Left lung (tissue), 4 donors: ENCODE measurements at regions not wholly inside any gene's neighbourhood (a gene's known extent, or its start where the extent isn't known, plus 50 kb on each side); places are given as distances from the start of the nearest gene placed in this dataset.
"Not testable (repeated sequence)": the region's sequence is repeated elsewhere in the genome, so short reads cannot be mapped to it uniquely, and the experiment has no call there.

Experiments
- ATAC-seq: fragments of 200-7000 bp; cut with Tn5 transposase; one replicate; pipeline ENCODE4 v1.9.1; 2020; ENCODE audit warnings: moderate library complexity
- DNase-seq, 4 donors: peaks; one replicate each; pipeline ENCODE4 v3.0.0-alpha.2; 2013 to 2020
- H3K27ac ChIP-seq, 2 donors: fragments of 200-600 bp; sonication (generic) in 1 of 2; one replicate each; pipeline versions ENCODE4 v1.5.0 to v1.8.0; 2020 to 2021
- H3K27me3 ChIP-seq, 2 donors: fragments of 200-600 bp; sonication (generic) in 1 of 2; one replicate each; pipeline versions ENCODE4 v1.5.0 to v1.8.0; 2020 to 2021
- H3K36me3 ChIP-seq, 2 donors: fragments of 200-600 bp; sonication (generic) in 1 of 2; one replicate each; pipeline versions ENCODE4 v1.5.0 to v1.8.0; 2020 to 2021
- H3K4me1 ChIP-seq, 2 donors: fragments of 200-600 bp; one replicate each; pipeline ENCODE4 v1.8.0; 2021
- H3K4me3 ChIP-seq, 2 donors: fragments of 200-600 bp; sonication (generic) in 1 of 2; one replicate each; pipeline versions ENCODE4 v1.5.0 to v1.8.0; 2020 to 2021; ENCODE audit warnings: mild to moderate bottlenecking in 1 of 2
- H3K9me3 ChIP-seq, 2 donors: fragments of 200-600 bp; sonication (generic) in 1 of 2; one replicate each; pipeline versions ENCODE4 v1.5.0 to v1.8.0; 2020 to 2021
- intact Hi-C, 2 donors: fragments of 100-400 bp; cut with DNase I; formaldehyde crosslinking; loops; one replicate each; pipeline versions ENCODE4 v1.11.2 to v1.14.2; 2022
- TF ChIP-seq, protein P1 (sequence below), 2 donors: fragments of 200-600 bp; sonication (generic) in 1 of 2; IDR thresholded peaks; one replicate each; pipeline versions ENCODE4 v1.5.0 to v1.8.0; 2021; ENCODE audit warnings: antibody characterized with exemption in 2 of 2
- donor health status: DM: no; HTN: yes; CAD: no.
- donor health status: DM: no; HTN: no; CAD: no.

DNA sequence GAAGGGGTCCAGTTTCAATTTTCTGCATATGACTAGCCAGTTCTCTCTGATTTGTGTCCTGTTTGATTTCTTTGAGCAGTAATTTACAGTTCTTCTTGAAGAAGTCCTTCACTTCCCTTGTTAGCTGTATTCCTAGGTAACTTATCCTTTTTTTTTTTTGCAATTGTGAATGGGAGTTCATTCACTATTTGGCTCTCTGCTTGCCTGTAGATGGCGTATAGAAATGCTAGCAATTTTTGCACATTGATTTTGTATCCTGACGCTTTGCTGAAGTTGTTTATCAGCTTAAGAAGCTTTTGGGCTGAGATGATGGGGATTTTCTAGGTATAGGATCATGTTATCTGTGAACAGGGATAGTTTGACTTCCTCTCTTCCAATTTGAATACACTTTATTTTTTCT, 77.6 kb upstream of the NID2 start:
- no peak for DNase-seq
- no peaks in the 10 kb centered on the region for H3K36me3 ChIP-seq
- ATAC-seq, result no peak
- intact Hi-C loops, result no loop called here
- H3K27ac ChIP-seq, result no peak overlapping the region
- no peak overlapping the region for H3K4me3 ChIP-seq
- H3K27me3 ChIP-seq, result no peaks in the 10 kb centered on the region
- TF ChIP-seq, protein P1, sequence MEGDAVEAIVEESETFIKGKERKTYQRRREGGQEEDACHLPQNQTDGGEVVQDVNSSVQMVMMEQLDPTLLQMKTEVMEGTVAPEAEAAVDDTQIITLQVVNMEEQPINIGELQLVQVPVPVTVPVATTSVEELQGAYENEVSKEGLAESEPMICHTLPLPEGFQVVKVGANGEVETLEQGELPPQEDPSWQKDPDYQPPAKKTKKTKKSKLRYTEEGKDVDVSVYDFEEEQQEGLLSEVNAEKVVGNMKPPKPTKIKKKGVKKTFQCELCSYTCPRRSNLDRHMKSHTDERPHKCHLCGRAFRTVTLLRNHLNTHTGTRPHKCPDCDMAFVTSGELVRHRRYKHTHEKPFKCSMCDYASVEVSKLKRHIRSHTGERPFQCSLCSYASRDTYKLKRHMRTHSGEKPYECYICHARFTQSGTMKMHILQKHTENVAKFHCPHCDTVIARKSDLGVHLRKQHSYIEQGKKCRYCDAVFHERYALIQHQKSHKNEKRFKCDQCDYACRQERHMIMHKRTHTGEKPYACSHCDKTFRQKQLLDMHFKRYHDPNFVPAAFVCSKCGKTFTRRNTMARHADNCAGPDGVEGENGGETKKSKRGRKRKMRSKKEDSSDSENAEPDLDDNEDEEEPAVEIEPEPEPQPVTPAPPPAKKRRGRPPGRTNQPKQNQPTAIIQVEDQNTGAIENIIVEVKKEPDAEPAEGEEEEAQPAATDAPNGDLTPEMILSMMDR (IDR thresholded peaks at IDR 0.05), result no peak
- no peaks in the 10 kb centered on the region for H3K9me3 ChIP-seq
- no peaks in the 10 kb centered on the region for H3K4me1 ChIP-seq

DNA sequence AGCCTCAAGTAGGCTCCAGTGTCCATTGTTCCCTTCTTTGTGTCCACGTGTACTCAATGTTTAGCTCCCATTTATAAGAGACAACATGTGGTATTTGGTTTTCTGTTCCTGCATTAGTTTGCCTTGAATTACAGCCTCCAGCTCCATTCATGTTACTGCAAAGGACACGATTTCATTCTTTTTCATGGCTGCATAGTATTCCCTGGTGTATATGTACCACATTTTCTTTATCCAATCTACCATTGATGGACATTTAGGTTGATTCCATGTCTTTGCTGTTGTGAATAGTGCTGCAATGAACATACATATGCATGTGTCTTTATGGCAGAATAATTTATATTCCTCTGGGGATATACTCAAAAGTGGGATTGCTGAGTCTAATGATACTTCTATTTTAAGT, 75.2 kb upstream of the NID2 start:
- H3K27ac ChIP-seq, H3K27me3 ChIP-seq, H3K4me3 ChIP-seq, H3K9me3 ChIP-seq, intact Hi-C loops, DNase-seq, ATAC-seq, H3K36me3 ChIP-seq, H3K4me1 ChIP-seq: not testable (repeated sequence)

DNA sequence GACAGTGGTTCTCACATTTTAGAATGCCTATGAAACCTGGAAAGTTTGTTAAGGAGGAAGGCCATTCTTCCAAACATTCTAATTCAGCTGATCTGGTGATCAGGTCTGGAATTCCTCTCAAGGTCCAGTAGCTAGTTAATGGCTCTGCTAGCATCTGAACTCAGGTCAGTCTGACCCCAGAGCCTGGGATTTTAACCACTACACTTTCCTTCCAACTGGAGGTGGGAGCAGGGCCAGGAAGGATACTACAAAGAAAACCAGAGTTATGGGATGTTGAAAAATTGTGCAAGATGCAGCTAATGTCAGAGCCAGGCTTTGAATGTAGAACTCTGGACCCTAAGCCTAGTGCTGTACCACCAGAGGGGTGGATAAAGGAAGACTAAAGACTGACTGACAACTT, 73.6 kb upstream of the NID2 start:
- no peak for DNase-seq
- Histone ChIP-seq H3K27ac (no peak overlapping the region), H3K27me3 (no peaks in the 10 kb centered on the region), H3K4me1 (no peaks in the 10 kb centered on the region), H3K36me3 (no peaks in the 10 kb centered on the region), H3K9me3 (no peaks in the 10 kb centered on the region), H3K4me3 (no peak overlapping the region)
- no peak for ATAC-seq
- TF ChIP-seq, protein P1 (IDR thresholded peaks at IDR 0.05), result no peak
- intact Hi-C loops, result no loop called here

DNA sequence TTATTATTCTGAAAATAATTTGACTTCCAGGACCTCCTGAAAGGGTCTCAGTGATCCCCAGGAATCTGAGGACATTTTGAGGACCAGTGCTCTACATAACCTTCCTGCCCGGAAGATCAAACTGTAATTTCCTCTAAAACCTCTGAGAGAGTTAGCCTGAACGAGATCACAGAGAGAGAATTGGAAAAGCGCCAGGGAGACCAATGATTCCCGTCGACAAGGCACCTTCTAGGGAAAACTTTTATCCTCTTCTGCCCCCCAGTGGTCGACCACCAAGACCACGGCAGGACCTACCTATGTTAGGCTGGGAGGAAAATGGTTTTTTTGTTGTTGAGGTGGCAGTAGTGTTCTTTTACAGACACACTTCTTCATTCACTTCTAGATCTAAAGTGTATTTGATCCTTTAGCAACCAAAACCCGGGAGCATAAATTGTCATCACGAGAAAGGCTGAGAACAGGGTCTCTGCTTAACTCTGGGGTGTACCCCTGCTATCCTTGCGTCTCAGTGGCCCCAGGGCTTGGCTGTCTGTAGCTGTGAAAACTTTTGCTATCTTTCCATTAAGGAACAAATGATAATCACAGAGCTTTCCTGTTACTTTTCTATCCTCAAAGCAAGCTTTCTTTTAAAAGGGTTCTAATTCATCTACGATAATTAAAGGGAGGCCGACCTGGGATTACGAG, 62.9 kb upstream of the NID2 start:
- ATAC-seq (peak; percentile 83), DNase-seq (peak in 3 of 4 donors; percentile 61 to 94 (median 86))
- intact Hi-C loops, result no loop called here
- Histone ChIP-seq H3K27me3 (no peaks in the 10 kb centered on the region), H3K36me3 (no peaks in the 10 kb centered on the region), H3K9me3 (peaks cover 0 to 17% of the 10 kb centered on the region in 2 donors), H3K4me1 (peaks cover 0 to 5% of the 10 kb centered on the region in 2 donors), H3K27ac (no peak overlapping the region), H3K4me3 (no peak overlapping the region)
- TF ChIP-seq, protein P1 (IDR thresholded peaks at IDR 0.05), result peak; percentile 42 to 60

DNA sequence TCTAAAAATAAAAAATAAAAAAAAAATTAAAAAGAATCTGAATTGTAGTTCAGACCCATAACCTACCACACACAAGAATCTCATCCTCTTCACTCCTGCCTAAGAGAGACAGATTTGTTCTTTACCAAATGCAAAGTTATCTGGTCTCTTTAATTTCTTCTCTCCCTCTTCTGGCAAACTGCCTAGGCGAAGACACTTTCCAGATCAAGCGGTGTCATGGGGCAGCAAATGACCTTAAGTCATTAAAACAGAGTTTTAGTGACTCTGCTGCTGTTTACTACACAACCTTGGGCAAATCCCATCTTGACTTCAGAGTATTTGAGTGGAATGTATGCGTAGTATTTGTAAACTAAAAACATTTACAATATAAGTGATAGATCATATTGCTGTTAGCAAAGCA, 60.9 kb upstream of the NID2 start:
- TF ChIP-seq, protein P1 (IDR thresholded peaks at IDR 0.05), result no peak
- H3K27ac ChIP-seq, result no peak overlapping the region
- intact Hi-C loops, result no loop called here

DNA sequence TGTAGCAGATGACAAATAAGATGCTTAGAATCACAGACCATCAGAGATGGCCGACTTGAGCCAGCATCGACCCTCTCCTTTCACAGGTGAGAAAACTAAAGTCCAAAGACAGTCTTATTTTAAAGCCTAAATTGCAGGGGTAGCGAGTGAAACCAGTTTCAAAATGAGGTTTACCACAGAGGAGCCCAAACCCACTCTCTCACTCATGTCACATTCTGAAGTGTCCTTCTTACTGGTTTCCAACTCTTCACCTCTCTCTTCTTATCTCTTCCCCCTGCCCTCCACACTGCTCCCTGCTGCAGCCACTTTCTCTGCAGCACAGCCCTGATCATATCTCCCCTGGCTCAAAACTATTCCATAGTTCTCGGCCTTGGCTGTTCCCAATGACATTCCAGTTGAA, 57.0 kb upstream of the NID2 start:
- DNase-seq (no peak), ATAC-seq (no peak)
- TF ChIP-seq, protein P1 (IDR thresholded peaks at IDR 0.05), result no peak
- Histone ChIP-seq H3K36me3 (no peaks in the 10 kb centered on the region), H3K27ac (peak overlapping the region in 1 of 2 donors; percentile 46), H3K27me3 (no peaks in the 10 kb centered on the region), H3K4me3 (no peak overlapping the region), H3K4me1 (no peaks in the 10 kb centered on the region), H3K9me3 (no peaks in the 10 kb centered on the region)
- intact Hi-C loops, result no loop called here

More for the DNA sequence above, 60.9 kb upstream of the NID2 start:
- H3K36me3 ChIP-seq, result no peaks in the 10 kb centered on the region
- H3K4me3 ChIP-seq, result no peak overlapping the region
- H3K9me3 ChIP-seq, result peaks cover 0 to 4% of the 10 kb centered on the region in 2 donors
- H3K4me1 ChIP-seq, result peaks cover 0 to 5% of the 10 kb centered on the region in 2 donors
- ATAC-seq, result no peak
- DNase-seq, result no peak
- H3K27me3 ChIP-seq, result no peaks in the 10 kb centered on the region
